ENCODE measurements at regions not wholly inside any gene's neighbourhood (a gene's known extent, or its start where the extent isn't known, plus 50 kb on each side); places are given as distances from the start of the nearest gene placed in this dataset.
"Not testable (repeated sequence)": the region's sequence is repeated elsewhere in the genome, so short reads cannot be mapped to it uniquely, and the experiment has no call there.

- DNase-seq (ENCODE audit: low spot score) (no peak), ATAC-seq (no peak)
Measured at GRCh38 chr13:78168981-78169380, 250.3 kb upstream of the EDNRB start.

GRCh38 chr13:78161266-78161665 is 242.6 kb upstream of the EDNRB start:
- DNase-seq (ENCODE audit: low spot score) (no peak), ATAC-seq (no peak)

- no peak for DNase-seq (ENCODE audit: low spot score)
- ATAC-seq: no peak
Measured at GRCh38 chr13:78160793-78161192, 242.2 kb upstream of the EDNRB start.

- DNase-seq (ENCODE audit: low spot score) (no peak), ATAC-seq (no peak)
Measured at GRCh38 chr13:78152415-78152814, 233.8 kb upstream of the EDNRB start.

GRCh38 chr13:78147905-78148304 is 229.3 kb upstream of the EDNRB start:
- ATAC-seq: no peak
- no peak for DNase-seq (ENCODE audit: low spot score)

- DNase-seq (ENCODE audit: low spot score) (no peak), ATAC-seq (no peak)
Measured at GRCh38 chr13:78145276-78145675, 226.6 kb upstream of the EDNRB start.

GRCh38 chr13:78139765-78140164 is 221.1 kb upstream of the EDNRB start:
- DNase-seq (ENCODE audit: low spot score) (no peak), ATAC-seq (no peak)

- no peak for DNase-seq (ENCODE audit: low spot score)
Measured at GRCh38 chr13:78138756-78139155, 220.1 kb upstream of the EDNRB start.

GRCh38 chr13:78137404-78138142 is 218.9 kb upstream of the EDNRB start:
- no peak for DNase-seq (ENCODE audit: low spot score)
- ATAC-seq: peak; percentile 96

More at GRCh38 chr13:78138756-78139155, 220.1 kb upstream of the EDNRB start:
- ATAC-seq: no peak

DNA sequence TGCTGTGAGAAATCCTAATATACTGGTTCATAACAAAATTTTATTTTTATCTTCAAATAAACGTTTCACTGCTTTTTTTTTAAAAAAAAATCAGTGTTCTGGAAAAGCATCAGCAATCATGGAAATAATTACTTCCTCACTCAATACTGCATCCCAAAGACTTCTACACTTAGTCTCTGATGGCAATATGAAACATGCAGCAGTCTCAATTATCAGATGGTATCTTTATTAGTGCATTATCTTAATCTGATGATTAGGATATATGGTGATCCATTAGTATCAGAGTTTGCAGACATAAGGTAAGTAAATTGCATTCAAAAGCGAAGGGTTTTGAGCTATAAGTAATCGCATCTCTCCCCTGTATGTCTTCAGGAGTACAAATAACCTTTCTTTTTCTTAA is 218.3 kb upstream of the EDNRB start:
- DNase-seq (ENCODE audit: low spot score): no peak
- ATAC-seq: no peak

DNA sequence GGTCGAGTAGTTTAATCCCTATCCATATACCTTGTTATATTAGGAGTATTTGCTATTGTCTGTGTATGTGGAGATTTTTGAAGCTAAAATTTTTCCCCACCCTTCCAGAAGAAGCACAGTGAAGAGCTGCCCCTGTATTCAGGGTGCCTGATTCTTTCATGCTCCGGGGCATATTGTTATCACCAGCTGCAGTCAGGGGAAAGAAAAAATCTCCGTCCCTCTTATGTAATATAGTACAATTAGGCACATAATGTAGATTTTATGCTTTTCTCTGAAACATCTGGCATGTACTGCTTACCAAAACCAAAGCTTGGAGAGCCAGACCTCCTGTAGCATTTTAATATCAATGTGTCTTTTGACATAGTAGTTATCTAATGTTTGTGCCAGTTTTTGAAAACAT is 214.9 kb upstream of the EDNRB start:
- DNase-seq (ENCODE audit: low spot score) (no peak), ATAC-seq (no peak)

- DNase-seq (ENCODE audit: low spot score) (no peak), ATAC-seq (no peak)
Measured at GRCh38 chr13:78131811-78132210, 213.2 kb upstream of the EDNRB start.

GRCh38 chr13:78131346-78131745 is 212.7 kb upstream of the EDNRB start:
- ATAC-seq: no peak
- no peak for DNase-seq (ENCODE audit: low spot score)

DNA sequence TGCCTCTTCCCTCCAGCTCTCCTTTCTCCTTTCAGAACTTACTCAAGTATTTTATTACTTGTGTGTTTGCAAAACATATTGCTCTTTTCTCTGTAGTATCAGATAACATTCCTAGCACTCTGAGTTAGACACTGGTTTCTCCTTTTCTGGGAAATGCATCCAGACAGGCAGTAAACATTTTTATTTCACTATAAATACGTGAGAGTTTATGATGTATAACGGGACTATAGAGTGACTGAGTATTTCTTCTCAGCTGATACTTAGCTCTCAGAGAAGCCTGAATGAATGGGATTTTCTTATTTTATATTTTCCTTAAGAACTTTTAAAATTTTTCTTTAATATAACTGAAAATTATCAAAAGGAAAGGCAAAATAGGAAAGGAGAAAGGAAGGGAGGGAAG is 211.2 kb upstream of the EDNRB start:
- DNase-seq (ENCODE audit: low spot score) (no peak), ATAC-seq (no peak)

- no peak for DNase-seq (ENCODE audit: low spot score)
- no peak for ATAC-seq
Measured at GRCh38 chr13:78129359-78129758, 210.7 kb upstream of the EDNRB start.

- DNase-seq (ENCODE audit: low spot score) (no peak), ATAC-seq (peak; percentile 85)
Measured at GRCh38 chr13:78121459-78122348, 203.1 kb upstream of the EDNRB start.

GRCh38 chr13:78121001-78121400 is 202.4 kb upstream of the EDNRB start:
- no peak for DNase-seq (ENCODE audit: low spot score)
- ATAC-seq: no peak

DNA sequence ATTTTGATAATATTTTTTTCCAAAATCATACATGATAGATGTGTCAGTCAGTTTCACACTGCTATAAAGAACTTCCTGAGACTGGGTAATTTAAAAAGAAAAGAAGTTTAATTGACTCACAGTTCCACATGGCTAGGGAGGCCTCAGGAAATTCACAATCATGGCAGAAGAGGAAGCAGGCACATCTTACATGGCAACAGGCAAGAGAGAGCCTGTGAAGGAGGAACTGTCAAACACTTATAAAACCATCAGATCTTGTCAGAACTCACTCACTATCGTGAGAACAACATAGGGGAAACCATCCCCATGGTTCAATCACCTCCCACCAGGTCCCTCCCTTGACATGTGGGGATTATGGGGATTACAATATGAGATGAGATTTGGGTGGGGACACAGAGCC is 201.5 kb upstream of the EDNRB start:
- not testable (repeated sequence) for ATAC-seq; DNase-seq (ENCODE audit: low spot score)

- ATAC-seq; DNase-seq (ENCODE audit: low spot score): not testable (repeated sequence)
Measured at GRCh38 chr13:78117070-78117469, 198.4 kb upstream of the EDNRB start.

GRCh38 chr13:78105656-78106055 is 187.0 kb upstream of the EDNRB start:
- DNase-seq (ENCODE audit: low spot score): no peak
- ATAC-seq: no peak

GRCh38 chr13:78103936-78104335 is 185.3 kb upstream of the EDNRB start:
- DNase-seq (ENCODE audit: low spot score) (no peak), ATAC-seq (no peak)

- ATAC-seq (no peak), DNase-seq (ENCODE audit: low spot score) (no peak)
Measured at GRCh38 chr13:78102741-78103140, 184.1 kb upstream of the EDNRB start.
